GM06990 (cell line): ENCODE measurements at regions not wholly inside any gene's neighbourhood (a gene's known extent, or its start where the extent isn't known, plus 50 kb on each side); places are given as distances from the start of the nearest gene placed in this dataset.

Source experiments
- DNase-seq: peaks from one replicate; pipeline ENCODE4 v3.0.0-alpha.2; 2011; ENCODE audit not compliant: insufficient read length; ENCODE audit errors: extremely low read depth
- H3K27me3 ChIP-seq: replicated peaks from 2 replicates; pipeline ENCODE4 v1.6.0; 2011; ENCODE audit warnings: low read length; ENCODE audit not compliant: control insufficient read depth, insufficient read depth
- H3K36me3 ChIP-seq: 2 replicates; pipeline ENCODE4 v1.5.1; 2011; ENCODE audit warnings: low read length; ENCODE audit not compliant: control insufficient read depth, insufficient read depth
- H3K4me3 ChIP-seq: replicated peaks from 2 replicates; pipeline ENCODE4 v1.5.1; 2011; ENCODE audit warnings: low read depth, mild to moderate bottlenecking, control low read depth, low read length
- CTCF ChIP-seq: IDR thresholded peaks from 2 replicates; pipeline ENCODE4 v1.5.1; 2011; ENCODE audit warnings: low read length, control low read depth, mild to moderate bottlenecking, inconsistent platforms; ENCODE audit not compliant: insufficient read depth, poor library complexity, severe bottlenecking

- Histone ChIP-seq H3K4me3 (no peak overlapping the region), H3K27me3 (no peaks in the 10 kb centered on the region), H3K36me3 (no peaks in the 10 kb centered on the region)
- no peak for TF ChIP-seq CTCF
- no peak for DNase-seq
Measured at GRCh38 chr7:41367967-41368882, 334.7 kb downstream of the INHBA start.

- no peaks in the 10 kb centered on the region for H3K27me3 ChIP-seq
- H3K36me3 ChIP-seq = no peaks in the 10 kb centered on the region
- DNase-seq = no peak
- no peak for TF ChIP-seq CTCF
- H3K4me3 ChIP-seq = no peak overlapping the region
Measured at GRCh38 chr7:41351091-41351490, 351.8 kb downstream of the INHBA start.

- no peak overlapping the region for H3K4me3 ChIP-seq
- no peak for DNase-seq
- no peaks in the 10 kb centered on the region for H3K36me3 ChIP-seq
- no peak for TF ChIP-seq CTCF
- H3K27me3 ChIP-seq = no peaks in the 10 kb centered on the region
Measured at GRCh38 chr7:41346878-41347277, 356.0 kb downstream of the INHBA start.

- Histone ChIP-seq H3K27me3 (no peaks in the 10 kb centered on the region), H3K4me3 (no peak overlapping the region), H3K36me3 (no peaks in the 10 kb centered on the region)
- no peak for DNase-seq
- TF ChIP-seq CTCF = no peak
Measured at GRCh38 chr7:41339913-41340676, 362.8 kb downstream of the INHBA start.

GRCh38 chr7:41336981-41337380 lies 365.9 kb downstream of the INHBA start:
- Histone ChIP-seq H3K4me3 (no peak overlapping the region), H3K36me3 (no peaks in the 10 kb centered on the region), H3K27me3 (no peaks in the 10 kb centered on the region)
- no peak for TF ChIP-seq CTCF
- DNase-seq = no peak
